Hepatocyte (in vitro differentiated cells): ENCODE measurements at regions not wholly inside any gene's neighbourhood (a gene's known extent, or its start where the extent isn't known, plus 50 kb on each side); places are given as distances from the start of the nearest gene placed in this dataset.
A peak's percentile ranks its signal among the peaks of the same experiment; 100 is the strongest.

Experiments
- DNase-seq: peaks from one replicate; pipeline ENCODE4 v3.0.0-alpha.2; 2016; ENCODE audit warnings: low spot score
- H2AFZ ChIP-seq: fragments of 200-600 bp; sonication (generic); 2 replicates; pipeline ENCODE4 v1.6.0; 2016; ENCODE audit warnings: antibody characterized with exemption, mild to moderate bottlenecking
- H3K27ac ChIP-seq: fragments of 200-600 bp; sonication (generic); 2 replicates; pipeline ENCODE4 v1.5.1; 2016; ENCODE audit warnings: mild to moderate bottlenecking
- H3K27me3 ChIP-seq: fragments of 200-600 bp; sonication (generic); 2 replicates; pipeline ENCODE4 v1.6.1; 2016
- H3K36me3 ChIP-seq: fragments of 200-600 bp; sonication (generic); replicated peaks from 2 replicates; pipeline ENCODE4 v1.5.1; 2016; ENCODE audit warnings: low read depth; ENCODE audit not compliant: insufficient read depth
- H3K4me1 ChIP-seq: fragments of 200-600 bp; sonication (generic); 2 replicates; pipeline ENCODE4 v1.5.1; 2016; ENCODE audit warnings: mild to moderate bottlenecking, moderate library complexity; ENCODE audit not compliant: insufficient read depth
- H3K4me2 ChIP-seq: fragments of 200-600 bp; sonication (generic); 2 replicates; pipeline ENCODE4 v1.6.0; 2016
- H3K4me3 ChIP-seq: fragments of 200-600 bp; sonication (generic); 2 replicates; pipeline ENCODE4 v1.5.1; 2016; ENCODE audit warnings: mild to moderate bottlenecking
- H3K79me2 ChIP-seq: fragments of 200-600 bp; sonication (generic); 2 replicates; pipeline ENCODE4 v1.6.0; 2017; ENCODE audit warnings: mild to moderate bottlenecking
- H3K9me2 ChIP-seq: fragments of 200-600 bp; sonication (generic); replicated peaks from 2 replicates; pipeline ENCODE4 v1.6.0; 2017; ENCODE audit warnings: mild to moderate bottlenecking; ENCODE audit not compliant: insufficient read depth
- H3K9me3 ChIP-seq: fragments of 200-600 bp; sonication (generic); 2 replicates; pipeline ENCODE4 v1.5.1; 2016; ENCODE audit warnings: low read depth, mild to moderate bottlenecking
- H4K20me1 ChIP-seq: fragments of 200-600 bp; sonication (generic); 2 replicates; pipeline ENCODE4 v1.6.0; 2016; ENCODE audit warnings: mild to moderate bottlenecking; ENCODE audit not compliant: insufficient read depth, poor library complexity, severe bottlenecking
- CTCF ChIP-seq: fragments of 200-600 bp; sonication (generic); IDR thresholded peaks from 2 replicates; pipeline ENCODE4 v1.5.1; 2016; ENCODE audit warnings: antibody characterized with exemption, mild to moderate bottlenecking; ENCODE audit not compliant: poor library complexity
- EZH2 ChIP-seq: fragments of 200-600 bp; sonication (generic); IDR thresholded peaks from 2 replicates; pipeline ENCODE4 v1.6.1; 2016; ENCODE audit warnings: antibody characterized with exemption, mild to moderate bottlenecking, borderline replicate concordance
- EZH2phosphoT487 ChIP-seq: fragments of 200-600 bp; sonication (generic); IDR thresholded peaks from one replicate; pipeline ENCODE4 v1.6.1; 2018; ENCODE audit warnings: antibody characterized with exemption, mild to moderate bottlenecking, low read depth, moderate library complexity; ENCODE audit not compliant: unreplicated experiment, severe bottlenecking
- WGBS: methylation state at CpG from one replicate; pipeline ENCODE4 v1.1.6; 2016; ENCODE audit warnings: low lambda C conversion rate; ENCODE audit errors: missing lambda C conversion rate; 5-methylcytosine and 5-hydroxymethylcytosine counted together

- 49% methylated on average over 15 of the region's 15 CpGs for WGBS
- no peaks in the 10 kb centered on the region for H3K36me3 ChIP-seq
- peaks cover 13% of the 10 kb centered on the region for H3K4me1 ChIP-seq
- H3K4me2 ChIP-seq: no peak overlapping the region
- H3K9me3 ChIP-seq: no peaks in the 10 kb centered on the region
- DNase-seq: no peak
- no peak overlapping the region for H3K4me3 ChIP-seq
- H4K20me1 ChIP-seq: no peaks in the 10 kb centered on the region
- no peak overlapping the region for H2AFZ ChIP-seq
- H3K27ac ChIP-seq: no peak overlapping the region
- H3K27me3 ChIP-seq: no peaks in the 10 kb centered on the region
- H3K79me2 ChIP-seq: no peaks in the 10 kb centered on the region
- TF ChIP-seq EZH2phosphoT487 (no peak), EZH2 (no peak), CTCF (no peak)
- no peaks in the 10 kb centered on the region for H3K9me2 ChIP-seq
Measured at GRCh38 chr17:77540975-77541374, 400.2 kb downstream of the SEC14L1 start.

- H3K9me2 ChIP-seq: no peaks in the 10 kb centered on the region
- peaks cover 13% of the 10 kb centered on the region for H3K4me1 ChIP-seq
- no peaks in the 10 kb centered on the region for H3K27me3 ChIP-seq
- WGBS: 47% methylated on average over 1 of the region's 1 CpG
- no peaks in the 10 kb centered on the region for H3K36me3 ChIP-seq
- H3K9me3 ChIP-seq: no peaks in the 10 kb centered on the region
- H4K20me1 ChIP-seq: no peaks in the 10 kb centered on the region
- H2AFZ ChIP-seq: no peak overlapping the region
- TF ChIP-seq EZH2phosphoT487 (no peak), CTCF (no peak), EZH2 (no peak)
- no peak overlapping the region for H3K4me2 ChIP-seq
- DNase-seq: peak; percentile 38
- no peak overlapping the region for H3K27ac ChIP-seq
- no peaks in the 10 kb centered on the region for H3K79me2 ChIP-seq
- no peak overlapping the region for H3K4me3 ChIP-seq
Measured at GRCh38 chr17:77542011-77542410, 401.2 kb downstream of the SEC14L1 start.

GRCh38 chr17:77542551-77543490, 402.1 kb downstream of the SEC14L1 start:
- DNase-seq: peak; percentile 91
- Histone ChIP-seq H3K36me3 (no peaks in the 10 kb centered on the region), H3K79me2 (no peaks in the 10 kb centered on the region), H4K20me1 (no peaks in the 10 kb centered on the region), H3K4me1 (peaks cover 13% of the 10 kb centered on the region), H2AFZ (no peak overlapping the region), H3K27ac (no peak overlapping the region), H3K27me3 (no peaks in the 10 kb centered on the region), H3K4me3 (no peak overlapping the region), H3K4me2 (peak overlapping the region; percentile 42), H3K9me2 (no peaks in the 10 kb centered on the region), H3K9me3 (no peaks in the 10 kb centered on the region)
- TF ChIP-seq CTCF: peak; percentile 98
- TF ChIP-seq EZH2: no peak
- TF ChIP-seq EZH2phosphoT487: no peak
- WGBS: 9% methylated on average over 13 of the region's 13 CpGs
